ENCODE measurements at regions not wholly inside any gene's neighbourhood (a gene's known extent, or its start where the extent isn't known, plus 50 kb on each side); places are given as distances from the start of the nearest gene placed in this dataset.

- no peak overlapping the region for H3K4me3 Mint-ChIP-seq
- DNase-seq (ENCODE audit: low spot score in 2 of 2), result no peak
- ATAC-seq (ENCODE audit: low read depth), result no peak
- no peak overlapping the region for H3K27ac Mint-ChIP-seq
- no peaks in the 10 kb centered on the region for H3K36me3 Mint-ChIP-seq
- H3K27me3 Mint-ChIP-seq, result no peaks in the 10 kb centered on the region
- no peaks in the 10 kb centered on the region for H3K9me3 Mint-ChIP-seq
- peaks cover 20% of the 10 kb centered on the region for H3K4me1 Mint-ChIP-seq
These were observed 332.9 kb downstream of the PTEN start for GRCh38 chr10:88196291-88196690.

- DNase-seq (ENCODE audit: low spot score in 2 of 2) (no peak), ATAC-seq (ENCODE audit: low read depth) (no peak)
- Mint-ChIP-seq H3K4me3 (no peak overlapping the region), H3K27me3 (no peaks in the 10 kb centered on the region), H3K36me3 (no peaks in the 10 kb centered on the region), H3K9me3 (no peaks in the 10 kb centered on the region), H3K27ac (no peak overlapping the region), H3K4me1 (peaks cover 20% of the 10 kb centered on the region)
These were observed 334.6 kb downstream of the PTEN start for GRCh38 chr10:88198023-88198422.

GRCh38 chr10:88200312-88201032, 337.0 kb downstream of the PTEN start:
- H3K4me3 Mint-ChIP-seq, result no peak overlapping the region
- no peak for ATAC-seq (ENCODE audit: low read depth)
- no peak for DNase-seq (ENCODE audit: low spot score in 2 of 2)
- no peak overlapping the region for H3K27ac Mint-ChIP-seq
- H3K27me3 Mint-ChIP-seq, result no peaks in the 10 kb centered on the region
- H3K4me1 Mint-ChIP-seq, result peaks cover 5% of the 10 kb centered on the region
- H3K9me3 Mint-ChIP-seq, result no peaks in the 10 kb centered on the region
- no peaks in the 10 kb centered on the region for H3K36me3 Mint-ChIP-seq

- H3K4me3 Mint-ChIP-seq, result no peak overlapping the region
- peaks cover 2% of the 10 kb centered on the region for H3K4me1 Mint-ChIP-seq
- no peak for DNase-seq (ENCODE audit: low spot score in 2 of 2)
- H3K27ac Mint-ChIP-seq, result no peak overlapping the region
- H3K27me3 Mint-ChIP-seq, result no peaks in the 10 kb centered on the region
- no peaks in the 10 kb centered on the region for H3K9me3 Mint-ChIP-seq
- no peaks in the 10 kb centered on the region for H3K36me3 Mint-ChIP-seq
- no peak for ATAC-seq (ENCODE audit: low read depth)
These were observed 342.5 kb downstream of the PTEN start for GRCh38 chr10:88205842-88206446.

GRCh38 chr10:88207121-88207546, 343.7 kb downstream of the PTEN start:
- Mint-ChIP-seq H3K27ac (no peak overlapping the region), H3K36me3 (no peaks in the 10 kb centered on the region), H3K27me3 (no peaks in the 10 kb centered on the region), H3K4me3 (no peak overlapping the region), H3K4me1 (peaks cover 5% of the 10 kb centered on the region), H3K9me3 (no peaks in the 10 kb centered on the region)
- ATAC-seq (ENCODE audit: low read depth), result no peak
- no peak for DNase-seq (ENCODE audit: low spot score in 2 of 2)

GRCh38 chr10:88209231-88209630, 345.8 kb downstream of the PTEN start:
- Mint-ChIP-seq H3K27ac (no peak overlapping the region), H3K4me1 (peaks cover 10% of the 10 kb centered on the region), H3K9me3 (no peaks in the 10 kb centered on the region), H3K27me3 (no peaks in the 10 kb centered on the region), H3K36me3 (no peaks in the 10 kb centered on the region), H3K4me3 (no peak overlapping the region)
- ATAC-seq (ENCODE audit: low read depth), result no peak
- no peak for DNase-seq (ENCODE audit: low spot score in 2 of 2)

GRCh38 chr10:88209837-88210561, 346.6 kb downstream of the PTEN start:
- Mint-ChIP-seq H3K4me3 (no peak overlapping the region), H3K4me1 (peaks cover 10% of the 10 kb centered on the region), H3K9me3 (no peaks in the 10 kb centered on the region), H3K27ac (no peak overlapping the region), H3K27me3 (no peaks in the 10 kb centered on the region), H3K36me3 (no peaks in the 10 kb centered on the region)
- ATAC-seq (ENCODE audit: low read depth) (no peak), DNase-seq (ENCODE audit: low spot score in 2 of 2) (no peak)

- no peak overlapping the region for H3K4me3 Mint-ChIP-seq
- no peaks in the 10 kb centered on the region for H3K27me3 Mint-ChIP-seq
- no peaks in the 10 kb centered on the region for H3K36me3 Mint-ChIP-seq
- no peaks in the 10 kb centered on the region for H3K9me3 Mint-ChIP-seq
- H3K27ac Mint-ChIP-seq, result no peak overlapping the region
- ATAC-seq (ENCODE audit: low read depth) (no peak), DNase-seq (ENCODE audit: low spot score in 2 of 2) (no peak)
- H3K4me1 Mint-ChIP-seq, result peaks cover 10% of the 10 kb centered on the region
These were observed 347.8 kb downstream of the PTEN start for GRCh38 chr10:88211230-88211629.

- H3K36me3 Mint-ChIP-seq, result no peaks in the 10 kb centered on the region
- no peaks in the 10 kb centered on the region for H3K27me3 Mint-ChIP-seq
- ATAC-seq (ENCODE audit: low read depth) (no peak), DNase-seq (ENCODE audit: low spot score in 2 of 2) (no peak)
- H3K27ac Mint-ChIP-seq, result no peak overlapping the region
- H3K4me1 Mint-ChIP-seq, result peaks cover 14% of the 10 kb centered on the region
- H3K4me3 Mint-ChIP-seq, result no peak overlapping the region
- no peaks in the 10 kb centered on the region for H3K9me3 Mint-ChIP-seq
These were observed 348.6 kb downstream of the PTEN start for GRCh38 chr10:88212069-88212468.

GRCh38 chr10:88213065-88213605, 349.7 kb downstream of the PTEN start:
- H3K4me1 Mint-ChIP-seq, result peaks cover 13% of the 10 kb centered on the region
- no peak for DNase-seq (ENCODE audit: low spot score in 2 of 2)
- H3K27ac Mint-ChIP-seq, result no peak overlapping the region
- ATAC-seq (ENCODE audit: low read depth), result no peak
- no peak overlapping the region for H3K4me3 Mint-ChIP-seq
- H3K9me3 Mint-ChIP-seq, result no peaks in the 10 kb centered on the region
- H3K36me3 Mint-ChIP-seq, result no peaks in the 10 kb centered on the region
- H3K27me3 Mint-ChIP-seq, result no peaks in the 10 kb centered on the region

GRCh38 chr10:88216976-88217375, 353.6 kb downstream of the PTEN start:
- H3K9me3 Mint-ChIP-seq, result no peaks in the 10 kb centered on the region
- H3K4me3 Mint-ChIP-seq, result no peak overlapping the region
- H3K36me3 Mint-ChIP-seq, result no peaks in the 10 kb centered on the region
- peaks cover 19% of the 10 kb centered on the region for H3K4me1 Mint-ChIP-seq
- peak in 1 of 2 donors; percentile 7 for DNase-seq (ENCODE audit: low spot score in 2 of 2)
- no peaks in the 10 kb centered on the region for H3K27me3 Mint-ChIP-seq
- H3K27ac Mint-ChIP-seq, result peak overlapping the region; percentile 13
- ATAC-seq (ENCODE audit: low read depth), result peak; percentile 80

- Mint-ChIP-seq H3K27me3 (no peaks in the 10 kb centered on the region), H3K36me3 (no peaks in the 10 kb centered on the region), H3K4me1 (peaks cover 17% of the 10 kb centered on the region), H3K9me3 (no peaks in the 10 kb centered on the region), H3K4me3 (no peak overlapping the region), H3K27ac (no peak overlapping the region)
- ATAC-seq (ENCODE audit: low read depth), result no peak
- DNase-seq (ENCODE audit: low spot score in 2 of 2), result no peak
These were observed 354.9 kb downstream of the PTEN start for GRCh38 chr10:88218362-88218761.

GRCh38 chr10:88219753-88220152, 356.3 kb downstream of the PTEN start:
- no peak for ATAC-seq (ENCODE audit: low read depth)
- DNase-seq (ENCODE audit: low spot score in 2 of 2), result no peak
- Mint-ChIP-seq H3K27me3 (no peaks in the 10 kb centered on the region), H3K36me3 (no peaks in the 10 kb centered on the region), H3K9me3 (no peaks in the 10 kb centered on the region), H3K4me3 (no peak overlapping the region), H3K4me1 (peaks cover 15% of the 10 kb centered on the region), H3K27ac (peak overlapping the region; percentile 6)
